ENCODE measurements at regions not wholly inside any gene's neighbourhood (a gene's known extent, or its start where the extent isn't known, plus 50 kb on each side); places are given as distances from the start of the nearest gene placed in this dataset.

GRCh38 chr5:68960456-68960855 lies 133.4 kb upstream of the SLC30A5 start:
- DNase-seq (ENCODE audit: low spot score) (no peak), ATAC-seq (ENCODE audit: low FRiP score) (no peak)
- TF ChIP-seq CTCF (IDR thresholded peaks at IDR 0.05), result no peak

- DNase-seq (ENCODE audit: low spot score), result no peak
- TF ChIP-seq CTCF (IDR thresholded peaks at IDR 0.05), result no peak
- ATAC-seq (ENCODE audit: low FRiP score), result no peak
Observed at GRCh38 chr5:68960961-68961360, 132.9 kb upstream of the SLC30A5 start.

GRCh38 chr5:68961762-68962161 lies 132.1 kb upstream of the SLC30A5 start:
- TF ChIP-seq CTCF (IDR thresholded peaks at IDR 0.05), result no peak
- ATAC-seq (ENCODE audit: low FRiP score) (no peak), DNase-seq (ENCODE audit: low spot score) (no peak)

- ATAC-seq (ENCODE audit: low FRiP score), result peak; percentile 75
- peak; percentile 34 for DNase-seq (ENCODE audit: low spot score)
- peak in 1 of 3 donors; percentile 78 for TF ChIP-seq CTCF (IDR thresholded peaks at IDR 0.05)
Observed at GRCh38 chr5:68962757-68963484, 130.9 kb upstream of the SLC30A5 start.

GRCh38 chr5:68964679-68965078 lies 129.1 kb upstream of the SLC30A5 start:
- no peak for TF ChIP-seq CTCF (IDR thresholded peaks at IDR 0.05)
- no peak for DNase-seq (ENCODE audit: low spot score)
- no peak for ATAC-seq (ENCODE audit: low FRiP score)

- no peak for DNase-seq (ENCODE audit: low spot score)
- no peak for ATAC-seq (ENCODE audit: low FRiP score)
- TF ChIP-seq CTCF (IDR thresholded peaks at IDR 0.05), result no peak
Observed at GRCh38 chr5:68965926-68966325, 127.9 kb upstream of the SLC30A5 start.

- no peak for TF ChIP-seq CTCF (IDR thresholded peaks at IDR 0.05)
- no peak for DNase-seq (ENCODE audit: low spot score)
- ATAC-seq (ENCODE audit: low FRiP score), result no peak
Observed at GRCh38 chr5:68966596-68966995, 127.2 kb upstream of the SLC30A5 start.

Measured in omental fat pad (tissue), 3 donors.